ENCODE measurements at regions not wholly inside any gene's neighbourhood (a gene's known extent, or its start where the extent isn't known, plus 50 kb on each side); places are given as distances from the start of the nearest gene placed in this dataset.

DNA sequence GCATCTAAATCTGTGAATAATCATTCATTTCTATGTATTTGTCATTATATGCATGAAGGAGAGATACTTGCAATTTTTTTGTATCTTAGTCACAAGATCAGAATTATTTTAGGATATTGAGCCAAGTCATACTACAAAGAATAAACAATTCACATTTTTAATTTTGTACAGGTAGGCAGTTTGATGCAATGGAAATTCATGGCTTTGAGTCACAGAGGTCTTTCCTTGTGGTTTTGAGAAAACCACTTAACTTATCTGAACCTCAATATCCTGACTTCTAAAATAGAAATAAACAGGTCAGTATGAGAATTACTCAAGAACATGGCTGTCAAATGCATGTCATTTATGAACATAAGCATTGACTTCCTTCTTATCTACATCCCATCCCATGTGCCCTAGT, 221.4 kb upstream of the SLC10A2 start:
- H3K23ac ChIP-seq (ENCODE audit: insufficient read length) = no peak overlapping the region
- H3K14ac ChIP-seq (ENCODE audit: insufficient read length) = no peak overlapping the region
- no peaks in the 10 kb centered on the region for H4K20me1 ChIP-seq (replicated peaks in 1 of 2; ENCODE audit: control insufficient read depth in 1 of 2, insufficient read depth in 2 of 2, low read length in 2 of 2)
- H4K8ac ChIP-seq (ENCODE audit: extremely low read depth, insufficient read depth, low read length) = no peak overlapping the region
- H2AK5ac ChIP-seq (ENCODE audit: low read depth, low read length) = no peak overlapping the region
- no peak overlapping the region for H2BK12ac ChIP-seq (ENCODE audit: low read depth, low read length)
- no peaks in the 10 kb centered on the region for H3K79me2 ChIP-seq (ENCODE audit: control insufficient read depth in 1 of 2, insufficient read depth in 2 of 2, low read length in 2 of 2)
- FAIRE-seq = no peak
- no peak overlapping the region for H2BK5ac ChIP-seq (ENCODE audit: low read depth, low read length)
- H3K4me3 ChIP-seq (ENCODE audit: extremely low read depth in 1 of 4, insufficient read depth in 2 of 4, low read depth in 3 of 4, low read length in 4 of 4) = no peak overlapping the region
- no peak overlapping the region for H3K18ac ChIP-seq (ENCODE audit: extremely low read depth, low read length)
- no peak overlapping the region for H3K56ac ChIP-seq (replicated peaks; ENCODE audit: insufficient read length, low read depth, low read length)
- H4K91ac ChIP-seq (replicated peaks; ENCODE audit: insufficient read length, low read length) = no peak overlapping the region
- H2AFZ ChIP-seq (ENCODE audit: low read length) = no peak overlapping the region
- H4K5ac ChIP-seq (ENCODE audit: insufficient read length, low read depth, low read length) = no peak overlapping the region
- no peak overlapping the region for H2BK15ac ChIP-seq (ENCODE audit: low read length)
- ChIA-PET POLR2A (ENCODE audit: partially characterized antibody) (no interaction called here), CTCF (ENCODE audit: partially characterized antibody) (interaction anchor here (1.1 kb wide), 1 partner anchor 10 kb away, joined by 3 read pairs; no protein-coding TSS in a partner anchor)
- H3K27me3 ChIP-seq (replicated peaks in 1 of 4; ENCODE audit: control insufficient read depth in 3 of 4, extremely low read depth in 1 of 4, insufficient read depth in 3 of 4, low read length in 3 of 4) = no peaks in the 10 kb centered on the region
- no peak overlapping the region for H2BK20ac ChIP-seq (ENCODE audit: low read length)
- no peak overlapping the region for H3K27ac ChIP-seq (ENCODE audit: low read depth, low read length)
- no peaks in the 10 kb centered on the region for H3K36me3 ChIP-seq (ENCODE audit: control insufficient read depth in 2 of 4, insufficient read depth in 4 of 4, low read length in 3 of 4)
- no peak overlapping the region for H3K9ac ChIP-seq (replicated peaks in 1 of 4; ENCODE audit: extremely low read depth in 1 of 4, low read depth in 3 of 4, low read length in 3 of 4)
- H3K4me1 ChIP-seq (replicated peaks in 1 of 4; ENCODE audit: control insufficient read depth in 3 of 4, insufficient read depth in 4 of 4, low read length in 3 of 4) = peaks cover 0 to 4% (median 1%) of the 10 kb centered on the region in 4 experiments; a peak in 3 of 7 replicates
- H3K4ac ChIP-seq (replicated peaks; ENCODE audit: insufficient read length, low read depth, low read length) = no peak overlapping the region
- no peaks in the 10 kb centered on the region for H3K23me2 ChIP-seq (ENCODE audit: low read depth, low read length)
- no peak for DNase-seq (ENCODE audit: low read depth in 1 of 2, low spot score in 2 of 2)
- H3K4me2 ChIP-seq (ENCODE audit: insufficient read depth in 1 of 2, low read depth in 2 of 2, low read length in 2 of 2) = no peak overlapping the region
- H2BK120ac ChIP-seq (replicated peaks; ENCODE audit: low read depth, low read length) = no peak overlapping the region
- H3K9me3 ChIP-seq (ENCODE audit: insufficient read depth in 2 of 2, low read depth in 1 of 2, low read length in 1 of 2) = no peaks in the 10 kb centered on the region
- H3K79me1 ChIP-seq (ENCODE audit: low read depth, low read length) = no peaks in the 10 kb centered on the region
- TF ChIP-seq, protein P1, sequence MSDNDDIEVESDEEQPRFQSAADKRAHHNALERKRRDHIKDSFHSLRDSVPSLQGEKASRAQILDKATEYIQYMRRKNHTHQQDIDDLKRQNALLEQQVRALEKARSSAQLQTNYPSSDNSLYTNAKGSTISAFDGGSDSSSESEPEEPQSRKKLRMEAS (IDR thresholded peaks at IDR 0.05) = no peak
- TF ChIP-seq ATF3 (IDR thresholded peaks at IDR 0.05; ENCODE audit: insufficient read depth, low read depth, low read length) (no peak), USF2 (IDR thresholded peaks at IDR 0.05; ENCODE audit: low read length) (no peak), POLR2A (IDR thresholded peaks at IDR 0.05; ENCODE audit: control extremely low read depth in 1 of 2, low read depth in 2 of 2, low read length in 2 of 2) (no peak), SIX5 (IDR thresholded peaks at IDR 0.05; ENCODE audit: low read depth, low read length) (no peak), HDAC2 (IDR thresholded peaks at IDR 0.05; ENCODE audit: borderline replicate concordance in 1 of 2, low read depth in 2 of 2, low read length in 2 of 2) (no peak), PHF8 (conservative IDR thresholded peaks at IDR 0.05; ENCODE audit: low read depth, low read length) (no peak), TBP (IDR thresholded peaks at IDR 0.05; ENCODE audit: low read depth, low read length) (no peak), CBX8 (IDR thresholded peaks at IDR 0.05; ENCODE audit: borderline replicate concordance, low read depth, low read length) (no peak), ASH2L (IDR thresholded peaks at IDR 0.05; ENCODE audit: low read length) (no peak), TAF7 (optimal IDR thresholded peaks at IDR 0.05; ENCODE audit: borderline replicate concordance, low read depth, low read length) (no peak), SRF (IDR thresholded peaks at IDR 0.05; ENCODE audit: low read depth, low read length) (no peak), RBBP5 (IDR thresholded peaks at IDR 0.05; ENCODE audit: borderline replicate concordance, low read depth, low read length) (no peak), SAP30 (IDR thresholded peaks at IDR 0.05; ENCODE audit: insufficient read depth, insufficient replicate concordance, low read length) (no peak)
